IgD-negative memory B cell (primary cell): ENCODE measurements at regions not wholly inside any gene's neighbourhood (a gene's known extent, or its start where the extent isn't known, plus 50 kb on each side); places are given as distances from the start of the nearest gene placed in this dataset.
A peak's percentile ranks its signal among the peaks of the same experiment; 100 is the strongest.

Source experiments
- H3K27ac Mint-ChIP-seq, 3 donors: one replicate each; pipeline ENCODE4 v1.8.0; 2020 to 2022; ENCODE audit warnings: mild to moderate bottlenecking in 3 of 3, mixed read lengths in 3 of 3, moderate library complexity in 1 of 3
- H3K27me3 Mint-ChIP-seq: one replicate; pipeline ENCODE4 v1.8.0; 2021; ENCODE audit warnings: mixed read lengths
- H3K36me3 Mint-ChIP-seq: one replicate; pipeline ENCODE4 v1.8.0; 2020; ENCODE audit warnings: mild to moderate bottlenecking, mixed read lengths
- H3K4me1 Mint-ChIP-seq, 3 donors: one replicate each; pipeline ENCODE4 v1.8.0; 2020 to 2022; ENCODE audit warnings: mixed read lengths in 3 of 3, mild to moderate bottlenecking in 1 of 3
- H3K4me3 Mint-ChIP-seq, 4 donors: one replicate each; pipeline ENCODE4 v1.8.0; 2020 to 2022; ENCODE audit warnings: mild to moderate bottlenecking in 4 of 4, mixed read lengths in 4 of 4, moderate library complexity in 3 of 4
- H3K9me3 Mint-ChIP-seq, 3 donors: one replicate each; pipeline ENCODE4 v1.8.0; 2020 to 2021; ENCODE audit warnings: mixed read lengths in 3 of 3, mild to moderate bottlenecking in 1 of 3

GRCh38 chr5:109531262-109531661, 121.5 kb upstream of the PJA2 start:
- Mint-ChIP-seq H3K9me3 (peaks cover 0 to 2% (median 0%) of the 10 kb centered on the region in 3 donors), H3K4me3 (no peak overlapping the region), H3K4me1 (no peaks in the 10 kb centered on the region), H3K27me3 (peaks cover 3% of the 10 kb centered on the region), H3K27ac (no peak overlapping the region), H3K36me3 (peaks cover 2% of the 10 kb centered on the region)

GRCh38 chr5:109529987-109530386, 120.2 kb upstream of the PJA2 start:
- H3K9me3 Mint-ChIP-seq, result no peaks in the 10 kb centered on the region
- H3K27me3 Mint-ChIP-seq, result peaks cover 3% of the 10 kb centered on the region
- H3K4me3 Mint-ChIP-seq, result no peak overlapping the region
- no peak overlapping the region for H3K27ac Mint-ChIP-seq
- peaks cover 2% of the 10 kb centered on the region for H3K36me3 Mint-ChIP-seq
- H3K4me1 Mint-ChIP-seq, result no peaks in the 10 kb centered on the region

- no peak overlapping the region for H3K27ac Mint-ChIP-seq
- H3K36me3 Mint-ChIP-seq, result peaks cover 2% of the 10 kb centered on the region
- H3K4me1 Mint-ChIP-seq, result no peaks in the 10 kb centered on the region
- H3K27me3 Mint-ChIP-seq, result peaks cover 2% of the 10 kb centered on the region
- no peaks in the 10 kb centered on the region for H3K9me3 Mint-ChIP-seq
- no peak overlapping the region for H3K4me3 Mint-ChIP-seq
These were observed 119.7 kb upstream of the PJA2 start for GRCh38 chr5:109529520-109529919.

GRCh38 chr5:109524555-109524954, 114.8 kb upstream of the PJA2 start:
- Mint-ChIP-seq H3K9me3 (peaks cover 0 to 8% (median 1%) of the 10 kb centered on the region in 3 donors), H3K27me3 (peaks cover 3% of the 10 kb centered on the region), H3K4me3 (no peak overlapping the region), H3K36me3 (no peaks in the 10 kb centered on the region), H3K27ac (no peak overlapping the region), H3K4me1 (no peaks in the 10 kb centered on the region)

- Mint-ChIP-seq H3K27me3 (peaks cover 3% of the 10 kb centered on the region), H3K27ac (no peak overlapping the region)
These were observed 114.3 kb upstream of the PJA2 start for GRCh38 chr5:109524026-109524425.

GRCh38 chr5:109522404-109522803, 112.6 kb upstream of the PJA2 start:
- H3K4me3 Mint-ChIP-seq, result no peak overlapping the region

More at GRCh38 chr5:109524026-109524425, 114.3 kb upstream of the PJA2 start:
- no peaks in the 10 kb centered on the region for H3K36me3 Mint-ChIP-seq
- peaks cover 0 to 8% (median 1%) of the 10 kb centered on the region in 3 donors for H3K9me3 Mint-ChIP-seq
- H3K4me1 Mint-ChIP-seq, result no peaks in the 10 kb centered on the region
- no peak overlapping the region for H3K4me3 Mint-ChIP-seq

GRCh38 chr5:109519416-109519815, 109.6 kb upstream of the PJA2 start:
- H3K27me3 Mint-ChIP-seq, result peaks cover 3% of the 10 kb centered on the region
- peaks cover 1% of the 10 kb centered on the region for H3K36me3 Mint-ChIP-seq
- H3K4me1 Mint-ChIP-seq, result no peaks in the 10 kb centered on the region

More at GRCh38 chr5:109522404-109522803, 112.6 kb upstream of the PJA2 start:
- Mint-ChIP-seq H3K9me3 (peaks cover 0 to 8% (median 1%) of the 10 kb centered on the region in 3 donors), H3K36me3 (no peaks in the 10 kb centered on the region), H3K27ac (no peak overlapping the region), H3K27me3 (peaks cover 3% of the 10 kb centered on the region), H3K4me1 (no peaks in the 10 kb centered on the region)

GRCh38 chr5:109516390-109516789, 106.6 kb upstream of the PJA2 start:
- Mint-ChIP-seq H3K27me3 (no peaks in the 10 kb centered on the region), H3K27ac (no peak overlapping the region), H3K36me3 (peaks cover 1% of the 10 kb centered on the region), H3K4me3 (no peak overlapping the region), H3K4me1 (peaks cover 0 to 8% (median 6%) of the 10 kb centered on the region in 3 donors), H3K9me3 (peaks cover 0 to 7% (median 0%) of the 10 kb centered on the region in 3 donors)

More at GRCh38 chr5:109519416-109519815, 109.6 kb upstream of the PJA2 start:
- Mint-ChIP-seq H3K9me3 (peaks cover 0 to 8% (median 1%) of the 10 kb centered on the region in 3 donors), H3K27ac (no peak overlapping the region), H3K4me3 (no peak overlapping the region)

- H3K4me3 Mint-ChIP-seq, result peak overlapping the region in 1 of 4 donors; percentile 0
These were observed 102.4 kb upstream of the PJA2 start for GRCh38 chr5:109511980-109512734.

GRCh38 chr5:109506556-109506955, 96.8 kb upstream of the PJA2 start:
- H3K36me3 Mint-ChIP-seq, result no peaks in the 10 kb centered on the region
- peaks cover 1% of the 10 kb centered on the region for H3K27me3 Mint-ChIP-seq
- H3K9me3 Mint-ChIP-seq, result peaks cover 0 to 4% (median 0%) of the 10 kb centered on the region in 3 donors
- H3K4me1 Mint-ChIP-seq, result peaks cover 0 to 2% (median 0%) of the 10 kb centered on the region in 3 donors
- H3K27ac Mint-ChIP-seq, result no peak overlapping the region
- H3K4me3 Mint-ChIP-seq, result no peak overlapping the region

More at GRCh38 chr5:109511980-109512734, 102.4 kb upstream of the PJA2 start:
- peaks cover 0 to 4% (median 0%) of the 10 kb centered on the region in 3 donors for H3K9me3 Mint-ChIP-seq
- peaks cover 0 to 10% (median 6%) of the 10 kb centered on the region in 3 donors for H3K4me1 Mint-ChIP-seq
- H3K27ac Mint-ChIP-seq, result no peak overlapping the region
- no peaks in the 10 kb centered on the region for H3K27me3 Mint-ChIP-seq
- peaks cover 1% of the 10 kb centered on the region for H3K36me3 Mint-ChIP-seq

- no peaks in the 10 kb centered on the region for H3K9me3 Mint-ChIP-seq
- no peak overlapping the region for H3K27ac Mint-ChIP-seq
- no peaks in the 10 kb centered on the region for H3K36me3 Mint-ChIP-seq
- no peaks in the 10 kb centered on the region for H3K4me1 Mint-ChIP-seq
- H3K4me3 Mint-ChIP-seq, result no peak overlapping the region
- peaks cover 10% of the 10 kb centered on the region for H3K27me3 Mint-ChIP-seq
These were observed 86.3 kb upstream of the PJA2 start for GRCh38 chr5:109496112-109496511.

GRCh38 chr5:109487753-109488420, 78.1 kb upstream of the PJA2 start:
- H3K36me3 Mint-ChIP-seq, result no peaks in the 10 kb centered on the region
- no peaks in the 10 kb centered on the region for H3K9me3 Mint-ChIP-seq
- no peak overlapping the region for H3K27ac Mint-ChIP-seq
- no peak overlapping the region for H3K4me3 Mint-ChIP-seq
- peaks cover 0 to 4% (median 0%) of the 10 kb centered on the region in 3 donors for H3K4me1 Mint-ChIP-seq
- H3K27me3 Mint-ChIP-seq, result peaks cover 12% of the 10 kb centered on the region

GRCh38 chr5:109486200-109486804, 76.5 kb upstream of the PJA2 start:
- Mint-ChIP-seq H3K27ac (no peak overlapping the region), H3K9me3 (no peaks in the 10 kb centered on the region), H3K4me1 (peaks cover 0 to 4% (median 0%) of the 10 kb centered on the region in 3 donors), H3K27me3 (peaks cover 9% of the 10 kb centered on the region), H3K36me3 (no peaks in the 10 kb centered on the region), H3K4me3 (no peak overlapping the region)

GRCh38 chr5:109485030-109485429, 75.3 kb upstream of the PJA2 start:
- Mint-ChIP-seq H3K4me1 (peaks cover 0 to 4% (median 0%) of the 10 kb centered on the region in 3 donors), H3K4me3 (no peak overlapping the region), H3K36me3 (no peaks in the 10 kb centered on the region), H3K9me3 (no peaks in the 10 kb centered on the region), H3K27me3 (peaks cover 8% of the 10 kb centered on the region), H3K27ac (no peak overlapping the region)

GRCh38 chr5:109484597-109484996, 74.8 kb upstream of the PJA2 start:
- peaks cover 5% of the 10 kb centered on the region for H3K27me3 Mint-ChIP-seq
- peaks cover 0 to 4% (median 0%) of the 10 kb centered on the region in 3 donors for H3K4me1 Mint-ChIP-seq
- no peak overlapping the region for H3K4me3 Mint-ChIP-seq
- no peaks in the 10 kb centered on the region for H3K36me3 Mint-ChIP-seq
- no peak overlapping the region for H3K27ac Mint-ChIP-seq
- no peaks in the 10 kb centered on the region for H3K9me3 Mint-ChIP-seq
